ENCODE measurements at regions not wholly inside any gene's neighbourhood (a gene's known extent, or its start where the extent isn't known, plus 50 kb on each side); places are given as distances from the start of the nearest gene placed in this dataset.

- H3K4me3 ChIP-seq (ENCODE audit: low read length) = no peak overlapping the region
- no peak for DNase-seq (ENCODE audit: low read depth)
- TF ChIP-seq CTCF (conservative IDR thresholded peaks at IDR 0.05; ENCODE audit: low read depth, low read length) = no peak
Measured at GRCh38 chr2:145034511-145034910, 514.6 kb upstream of the ZEB2 start.

GRCh38 chr2:145033438-145033837 is 513.5 kb upstream of the ZEB2 start:
- TF ChIP-seq CTCF (conservative IDR thresholded peaks at IDR 0.05; ENCODE audit: low read depth, low read length) = no peak
- no peak overlapping the region for H3K4me3 ChIP-seq (ENCODE audit: low read length)
- DNase-seq (ENCODE audit: low read depth) = no peak

GRCh38 chr2:145032791-145033190 is 512.9 kb upstream of the ZEB2 start:
- no peak overlapping the region for H3K4me3 ChIP-seq (ENCODE audit: low read length)
- no peak for DNase-seq (ENCODE audit: low read depth)
- TF ChIP-seq CTCF (conservative IDR thresholded peaks at IDR 0.05; ENCODE audit: low read depth, low read length) = no peak

- no peak overlapping the region for H3K4me3 ChIP-seq (ENCODE audit: low read length)
- TF ChIP-seq CTCF (conservative IDR thresholded peaks at IDR 0.05; ENCODE audit: low read depth, low read length) = no peak
- no peak for DNase-seq (ENCODE audit: low read depth)
Measured at GRCh38 chr2:145029873-145030272, 510.0 kb upstream of the ZEB2 start.

- TF ChIP-seq CTCF (conservative IDR thresholded peaks at IDR 0.05; ENCODE audit: low read depth, low read length) = no peak
- no peak for DNase-seq (ENCODE audit: low read depth)
- no peak overlapping the region for H3K4me3 ChIP-seq (ENCODE audit: low read length)
Measured at GRCh38 chr2:145029081-145029480, 509.2 kb upstream of the ZEB2 start.

- DNase-seq (ENCODE audit: low read depth) = no peak
- no peak for TF ChIP-seq CTCF (conservative IDR thresholded peaks at IDR 0.05; ENCODE audit: low read depth, low read length)
- H3K4me3 ChIP-seq (ENCODE audit: low read length) = no peak overlapping the region
Measured at GRCh38 chr2:145028101-145028920, 508.4 kb upstream of the ZEB2 start.
